ENCODE measurements at regions not wholly inside any gene's neighbourhood (a gene's known extent, or its start where the extent isn't known, plus 50 kb on each side); places are given as distances from the start of the nearest gene placed in this dataset.

DNA sequence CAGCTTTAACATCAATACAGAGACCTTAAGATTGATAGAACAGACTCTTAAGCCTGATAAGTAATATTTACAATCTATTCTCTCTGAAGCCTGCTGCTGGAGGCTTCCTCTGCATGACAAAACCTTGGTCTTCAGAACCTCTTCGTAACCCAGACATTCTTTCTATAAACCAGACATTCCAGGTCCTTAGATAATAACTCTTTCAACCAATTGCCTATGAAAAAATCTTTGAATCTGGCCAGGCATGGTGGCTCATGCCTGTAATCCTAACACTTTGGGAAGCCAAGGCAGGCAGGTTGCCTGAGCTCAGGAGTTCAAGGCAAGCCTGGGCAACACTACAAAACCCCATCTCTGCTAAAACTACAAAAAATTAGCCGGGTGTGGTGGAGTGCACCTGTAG, 327.8 kb downstream of the ENC1 start:
- TF ChIP-seq, protein P1, sequence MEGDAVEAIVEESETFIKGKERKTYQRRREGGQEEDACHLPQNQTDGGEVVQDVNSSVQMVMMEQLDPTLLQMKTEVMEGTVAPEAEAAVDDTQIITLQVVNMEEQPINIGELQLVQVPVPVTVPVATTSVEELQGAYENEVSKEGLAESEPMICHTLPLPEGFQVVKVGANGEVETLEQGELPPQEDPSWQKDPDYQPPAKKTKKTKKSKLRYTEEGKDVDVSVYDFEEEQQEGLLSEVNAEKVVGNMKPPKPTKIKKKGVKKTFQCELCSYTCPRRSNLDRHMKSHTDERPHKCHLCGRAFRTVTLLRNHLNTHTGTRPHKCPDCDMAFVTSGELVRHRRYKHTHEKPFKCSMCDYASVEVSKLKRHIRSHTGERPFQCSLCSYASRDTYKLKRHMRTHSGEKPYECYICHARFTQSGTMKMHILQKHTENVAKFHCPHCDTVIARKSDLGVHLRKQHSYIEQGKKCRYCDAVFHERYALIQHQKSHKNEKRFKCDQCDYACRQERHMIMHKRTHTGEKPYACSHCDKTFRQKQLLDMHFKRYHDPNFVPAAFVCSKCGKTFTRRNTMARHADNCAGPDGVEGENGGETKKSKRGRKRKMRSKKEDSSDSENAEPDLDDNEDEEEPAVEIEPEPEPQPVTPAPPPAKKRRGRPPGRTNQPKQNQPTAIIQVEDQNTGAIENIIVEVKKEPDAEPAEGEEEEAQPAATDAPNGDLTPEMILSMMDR (conservative IDR thresholded peaks at IDR 0.05; ENCODE audit: low read depth, low read length), result no peak
- no peak for TF ChIP-seq EZH2 (IDR thresholded peaks at IDR 0.05; ENCODE audit: low read length, unreplicated experiment)
